ENCODE measurements at regions not wholly inside any gene's neighbourhood (a gene's known extent, or its start where the extent isn't known, plus 50 kb on each side); places are given as distances from the start of the nearest gene placed in this dataset.

DNA sequence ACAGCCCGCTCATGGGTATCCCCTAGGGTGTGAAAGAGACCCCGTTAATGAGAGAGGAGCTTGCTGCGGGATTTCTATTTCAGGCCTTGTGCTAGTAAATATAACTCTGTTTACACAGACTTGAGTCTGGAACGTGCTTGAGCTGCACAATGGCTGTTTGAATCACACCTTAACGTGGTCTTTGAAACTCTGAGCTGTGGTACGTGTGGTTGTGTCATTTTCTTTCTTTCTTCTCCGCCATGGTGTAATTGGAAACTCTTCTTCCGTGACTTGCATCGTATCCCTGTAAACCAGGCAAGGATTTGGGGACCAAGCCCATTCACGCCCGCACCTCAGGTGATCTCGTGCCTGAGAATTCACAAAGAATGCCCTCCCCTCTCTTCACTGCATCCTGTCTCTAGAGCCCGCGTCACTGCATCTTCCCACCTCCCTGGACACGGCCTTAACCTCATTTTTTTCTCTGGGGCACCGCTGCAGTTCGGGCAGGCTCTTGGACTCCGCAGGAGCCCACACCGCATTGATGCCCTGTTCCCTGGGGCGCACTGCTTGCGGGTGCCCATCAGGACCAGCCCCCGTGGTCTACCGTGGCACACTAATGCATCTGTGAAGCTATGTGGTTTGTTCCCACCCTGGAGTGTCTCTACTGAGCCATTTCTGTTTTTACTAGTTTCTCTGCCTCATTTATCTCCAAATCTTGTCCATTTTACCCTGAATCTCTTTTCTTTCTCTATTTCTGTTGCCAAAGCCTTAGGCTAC is 78.4 kb upstream of the PARP11 start:
- TF ChIP-seq FOXP2 (optimal IDR thresholded peaks at IDR 0.05; ENCODE audit: control extremely low read depth, extremely low read length, insufficient read depth) (no peak), POLR2AphosphoS5 (IDR thresholded peaks at IDR 0.05; ENCODE audit: borderline replicate concordance, low read depth, low read length) (no peak), EZH2 (IDR thresholded peaks at IDR 0.05) (no peak)

All from SK-N-MC (cell line).